HG02678 (cell line): ENCODE measurements at regions not wholly inside any gene's neighbourhood (a gene's known extent, or its start where the extent isn't known, plus 50 kb on each side); places are given as distances from the start of the nearest gene placed in this dataset.

Source experiments
- ATAC-seq: cut with Tn5 transposase; IDR thresholded peaks from one replicate; pipeline ENCODE4 v1.9.1; 2021; ENCODE audit warnings: mild to moderate bottlenecking, moderate library complexity; ENCODE audit not compliant: unreplicated experiment

GRCh38 chr6:93083337-93084230 lies 335.8 kb downstream of the EPHA7 start:
- no peak for ATAC-seq

- ATAC-seq = no peak
These were observed 337.5 kb downstream of the EPHA7 start for GRCh38 chr6:93081901-93082300.

- no peak for ATAC-seq
These were observed 340.3 kb downstream of the EPHA7 start for GRCh38 chr6:93079061-93079460.

- ATAC-seq = no peak
These were observed 345.5 kb downstream of the EPHA7 start for GRCh38 chr6:93073811-93074210.

- ATAC-seq = no peak
These were observed 349.5 kb downstream of the EPHA7 start for GRCh38 chr6:93069856-93070255.

GRCh38 chr6:93059911-93060310 lies 359.4 kb downstream of the EPHA7 start:
- no peak for ATAC-seq

GRCh38 chr6:93057584-93057983 lies 361.8 kb downstream of the EPHA7 start:
- no peak for ATAC-seq

GRCh38 chr6:93048381-93048780 lies 371.0 kb downstream of the EPHA7 start:
- no peak for ATAC-seq

GRCh38 chr6:93047033-93047432 lies 372.3 kb downstream of the EPHA7 start:
- no peak for ATAC-seq

- ATAC-seq = no peak
These were observed 374.2 kb downstream of the EPHA7 start for GRCh38 chr6:93045156-93045555.

GRCh38 chr6:93040375-93040774 lies 379.0 kb downstream of the EPHA7 start:
- no peak for ATAC-seq

GRCh38 chr6:93036835-93037234 lies 382.5 kb downstream of the EPHA7 start:
- ATAC-seq = no peak

GRCh38 chr6:93035756-93036155 lies 383.6 kb downstream of the EPHA7 start:
- ATAC-seq = no peak

GRCh38 chr6:93021235-93021915 lies 398.0 kb downstream of the EPHA7 start:
- no peak for ATAC-seq

GRCh38 chr6:93017626-93018025 lies 401.7 kb downstream of the EPHA7 start:
- ATAC-seq = no peak

GRCh38 chr6:93017213-93017612 lies 402.1 kb downstream of the EPHA7 start:
- ATAC-seq = no peak

GRCh38 chr6:93013054-93013453 lies 406.3 kb downstream of the EPHA7 start:
- no peak for ATAC-seq

- no peak for ATAC-seq
These were observed 411.0 kb downstream of the EPHA7 start for GRCh38 chr6:93008375-93008774.

- ATAC-seq = no peak
These were observed 429.7 kb downstream of the EPHA7 start for GRCh38 chr6:92989656-92990055.

GRCh38 chr6:92979281-92979680 lies 440.1 kb downstream of the EPHA7 start:
- ATAC-seq = no peak

GRCh38 chr6:92977018-92977417 lies 442.3 kb downstream of the EPHA7 start:
- ATAC-seq = no peak

GRCh38 chr6:92967362-92967761 lies 452.0 kb downstream of the EPHA7 start:
- no peak for ATAC-seq
